Ovary (tissue), 3 donors: ENCODE measurements at regions not wholly inside any gene's neighbourhood (a gene's known extent, or its start where the extent isn't known, plus 50 kb on each side); places are given as distances from the start of the nearest gene placed in this dataset.

Experiments used
- CTCF ChIP-seq, 3 donors: fragments of 450-650 bp in 2 of 3; fragments of 200-600 bp in 1 of 3; IDR thresholded peaks; one replicate each; pipeline versions ENCODE4 v1.5.1 to v1.8.0; 2016 to 2022; ENCODE audit warnings: antibody characterized with exemption in 3 of 3, mild to moderate bottlenecking in 1 of 3
- POLR2A ChIP-seq: fragments of 450-650 bp; IDR thresholded peaks from one replicate; pipeline ENCODE4 v1.6.1; 2017; ENCODE audit warnings: antibody characterized with exemption, mild to moderate bottlenecking, moderate library complexity
- donor health status: DM: no; HTN: no; CAD: no.

DNA sequence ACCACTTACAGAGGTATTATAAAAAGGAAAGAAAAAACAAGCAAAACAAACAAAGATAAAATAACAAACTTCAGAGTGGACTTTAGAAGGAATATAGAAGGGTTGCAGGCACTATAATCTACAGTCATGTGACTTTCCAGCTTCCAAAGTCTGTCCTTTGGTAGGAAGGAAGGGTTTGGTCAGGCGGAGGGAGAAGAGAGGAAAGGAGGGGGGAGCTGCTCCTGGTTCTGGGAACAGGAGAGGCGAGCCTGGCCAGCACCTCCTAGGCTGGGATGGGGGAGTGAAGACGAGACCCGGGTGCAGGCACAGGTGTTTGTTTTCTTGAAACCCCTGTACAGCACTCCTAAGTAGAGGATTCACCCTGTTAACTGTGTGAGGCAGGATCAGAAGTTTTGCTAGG is 53.8 kb upstream of the GATA6 start:
- TF ChIP-seq CTCF (IDR thresholded peaks at IDR 0.05) (no peak), POLR2A (no peak)
